ENCODE measurements at regions not wholly inside any gene's neighbourhood (a gene's known extent, or its start where the extent isn't known, plus 50 kb on each side); places are given as distances from the start of the nearest gene placed in this dataset.

- no peak overlapping the region for H3K4me3 ChIP-seq (ENCODE audit: insufficient read depth, low read depth, low read length)
- peaks cover 23% of the 10 kb centered on the region for H3K4me1 ChIP-seq (ENCODE audit: control insufficient read depth, insufficient read depth, low read length)
- no peaks in the 10 kb centered on the region for H3K36me3 ChIP-seq (ENCODE audit: control insufficient read depth, insufficient read depth, low read length)
- WGBS, 2 experiments = 90% methylated on average over 5 of the region's 5 CpGs
- H3K27me3 ChIP-seq (ENCODE audit: control insufficient read depth, insufficient read depth, low read length, poor library complexity, severe bottlenecking) = no peaks in the 10 kb centered on the region
- no peak overlapping the region for H3K27ac ChIP-seq (ENCODE audit: insufficient read depth, low read depth, low read length, poor library complexity, severe bottlenecking)
- no peaks in the 10 kb centered on the region for H3K9me3 ChIP-seq (ENCODE audit: control insufficient read depth, low read length)
Observed at GRCh38 chr19:29378543-29379080, 147.2 kb upstream of the VSTM2B start.

- Histone ChIP-seq H3K27ac (ENCODE audit: insufficient read depth, low read depth, low read length, poor library complexity, severe bottlenecking) (no peak overlapping the region), H3K36me3 (ENCODE audit: control insufficient read depth, insufficient read depth, low read length) (no peaks in the 10 kb centered on the region), H3K4me3 (ENCODE audit: insufficient read depth, low read depth, low read length) (no peak overlapping the region), H3K4me1 (ENCODE audit: control insufficient read depth, insufficient read depth, low read length) (peaks cover 31% of the 10 kb centered on the region), H3K27me3 (ENCODE audit: control insufficient read depth, insufficient read depth, low read length, poor library complexity, severe bottlenecking) (no peaks in the 10 kb centered on the region), H3K9me3 (ENCODE audit: control insufficient read depth, low read length) (no peaks in the 10 kb centered on the region)
- 86 to 87% methylated on average over 11 to 13 of the region's 13 CpGs for WGBS, 2 experiments
Observed at GRCh38 chr19:29379257-29380021, 146.4 kb upstream of the VSTM2B start.

GRCh38 chr19:29380581-29380980 lies 145.2 kb upstream of the VSTM2B start:
- Histone ChIP-seq H3K27ac (ENCODE audit: insufficient read depth, low read depth, low read length, poor library complexity, severe bottlenecking) (no peak overlapping the region), H3K4me1 (ENCODE audit: control insufficient read depth, insufficient read depth, low read length) (peaks cover 39% of the 10 kb centered on the region), H3K36me3 (ENCODE audit: control insufficient read depth, insufficient read depth, low read length) (no peaks in the 10 kb centered on the region), H3K9me3 (ENCODE audit: control insufficient read depth, low read length) (no peaks in the 10 kb centered on the region), H3K27me3 (ENCODE audit: control insufficient read depth, insufficient read depth, low read length, poor library complexity, severe bottlenecking) (no peaks in the 10 kb centered on the region), H3K4me3 (ENCODE audit: insufficient read depth, low read depth, low read length) (no peak overlapping the region)
- 92 to 96% methylated on average over 5 of the region's 5 CpGs for WGBS, 2 experiments

GRCh38 chr19:29381353-29382203 lies 144.2 kb upstream of the VSTM2B start:
- WGBS, 2 experiments = 87 to 91% methylated on average over 17 of the region's 17 CpGs

GRCh38 chr19:29383696-29384095 lies 142.1 kb upstream of the VSTM2B start:
- no peaks in the 10 kb centered on the region for H3K27me3 ChIP-seq (ENCODE audit: control insufficient read depth, insufficient read depth, low read length, poor library complexity, severe bottlenecking)
- H3K27ac ChIP-seq (ENCODE audit: insufficient read depth, low read depth, low read length, poor library complexity, severe bottlenecking) = no peak overlapping the region
- no peaks in the 10 kb centered on the region for H3K9me3 ChIP-seq (ENCODE audit: control insufficient read depth, low read length)
- no peaks in the 10 kb centered on the region for H3K36me3 ChIP-seq (ENCODE audit: control insufficient read depth, insufficient read depth, low read length)
- 84 to 92% methylated on average over 6 of the region's 6 CpGs for WGBS, 2 experiments
- peaks cover 39% of the 10 kb centered on the region for H3K4me1 ChIP-seq (ENCODE audit: control insufficient read depth, insufficient read depth, low read length)
- H3K4me3 ChIP-seq (ENCODE audit: insufficient read depth, low read depth, low read length) = no peak overlapping the region

More at GRCh38 chr19:29381353-29382203, 144.2 kb upstream of the VSTM2B start:
- Histone ChIP-seq H3K27me3 (ENCODE audit: control insufficient read depth, insufficient read depth, low read length, poor library complexity, severe bottlenecking) (no peaks in the 10 kb centered on the region), H3K27ac (ENCODE audit: insufficient read depth, low read depth, low read length, poor library complexity, severe bottlenecking) (no peak overlapping the region), H3K9me3 (ENCODE audit: control insufficient read depth, low read length) (no peaks in the 10 kb centered on the region), H3K36me3 (ENCODE audit: control insufficient read depth, insufficient read depth, low read length) (no peaks in the 10 kb centered on the region), H3K4me1 (ENCODE audit: control insufficient read depth, insufficient read depth, low read length) (peaks cover 39% of the 10 kb centered on the region), H3K4me3 (ENCODE audit: insufficient read depth, low read depth, low read length) (no peak overlapping the region)

GRCh38 chr19:29384656-29385055 lies 141.1 kb upstream of the VSTM2B start:
- WGBS, 2 experiments = 65 to 77% methylated on average over 7 to 8 of the region's 8 CpGs
- H3K4me3 ChIP-seq (ENCODE audit: insufficient read depth, low read depth, low read length) = no peak overlapping the region
- H3K9me3 ChIP-seq (ENCODE audit: control insufficient read depth, low read length) = no peaks in the 10 kb centered on the region

GRCh38 chr19:29385191-29385795 lies 140.5 kb upstream of the VSTM2B start:
- no peak overlapping the region for H3K27ac ChIP-seq (ENCODE audit: insufficient read depth, low read depth, low read length, poor library complexity, severe bottlenecking)
- no peaks in the 10 kb centered on the region for H3K36me3 ChIP-seq (ENCODE audit: control insufficient read depth, insufficient read depth, low read length)
- H3K4me3 ChIP-seq (ENCODE audit: insufficient read depth, low read depth, low read length) = no peak overlapping the region
- no peaks in the 10 kb centered on the region for H3K9me3 ChIP-seq (ENCODE audit: control insufficient read depth, low read length)
- no peaks in the 10 kb centered on the region for H3K27me3 ChIP-seq (ENCODE audit: control insufficient read depth, insufficient read depth, low read length, poor library complexity, severe bottlenecking)
- peaks cover 25% of the 10 kb centered on the region for H3K4me1 ChIP-seq (ENCODE audit: control insufficient read depth, insufficient read depth, low read length)
- 92 to 94% methylated on average over 13 of the region's 13 CpGs for WGBS, 2 experiments

More at GRCh38 chr19:29384656-29385055, 141.1 kb upstream of the VSTM2B start:
- H3K4me1 ChIP-seq (ENCODE audit: control insufficient read depth, insufficient read depth, low read length) = peaks cover 29% of the 10 kb centered on the region
- H3K27ac ChIP-seq (ENCODE audit: insufficient read depth, low read depth, low read length, poor library complexity, severe bottlenecking) = no peak overlapping the region
- no peaks in the 10 kb centered on the region for H3K27me3 ChIP-seq (ENCODE audit: control insufficient read depth, insufficient read depth, low read length, poor library complexity, severe bottlenecking)
- no peaks in the 10 kb centered on the region for H3K36me3 ChIP-seq (ENCODE audit: control insufficient read depth, insufficient read depth, low read length)

GRCh38 chr19:29386970-29387369 lies 138.8 kb upstream of the VSTM2B start:
- Histone ChIP-seq H3K27ac (ENCODE audit: insufficient read depth, low read depth, low read length, poor library complexity, severe bottlenecking) (no peak overlapping the region), H3K9me3 (ENCODE audit: control insufficient read depth, low read length) (no peaks in the 10 kb centered on the region), H3K4me3 (ENCODE audit: insufficient read depth, low read depth, low read length) (no peak overlapping the region), H3K36me3 (ENCODE audit: control insufficient read depth, insufficient read depth, low read length) (no peaks in the 10 kb centered on the region), H3K4me1 (ENCODE audit: control insufficient read depth, insufficient read depth, low read length) (peaks cover 23% of the 10 kb centered on the region), H3K27me3 (ENCODE audit: control insufficient read depth, insufficient read depth, low read length, poor library complexity, severe bottlenecking) (no peaks in the 10 kb centered on the region)
- WGBS, 2 experiments = 94 to 95% methylated on average over 5 of the region's 5 CpGs

GRCh38 chr19:29387586-29387985 lies 138.2 kb upstream of the VSTM2B start:
- no peaks in the 10 kb centered on the region for H3K27me3 ChIP-seq (ENCODE audit: control insufficient read depth, insufficient read depth, low read length, poor library complexity, severe bottlenecking)
- H3K27ac ChIP-seq (ENCODE audit: insufficient read depth, low read depth, low read length, poor library complexity, severe bottlenecking) = no peak overlapping the region
- 88 to 93% methylated on average over 13 of the region's 13 CpGs for WGBS, 2 experiments
- peaks cover 19% of the 10 kb centered on the region for H3K4me1 ChIP-seq (ENCODE audit: control insufficient read depth, insufficient read depth, low read length)
- H3K36me3 ChIP-seq (ENCODE audit: control insufficient read depth, insufficient read depth, low read length) = no peaks in the 10 kb centered on the region
- H3K4me3 ChIP-seq (ENCODE audit: insufficient read depth, low read depth, low read length) = no peak overlapping the region
- H3K9me3 ChIP-seq (ENCODE audit: control insufficient read depth, low read length) = no peaks in the 10 kb centered on the region

- WGBS, 2 experiments = 88 to 91% methylated on average over 3 of the region's 3 CpGs
Observed at GRCh38 chr19:29389495-29389894, 136.3 kb upstream of the VSTM2B start.

More at GRCh38 chr19:29389495-29389894, 136.3 kb upstream of the VSTM2B start:
- H3K9me3 ChIP-seq (ENCODE audit: control insufficient read depth, low read length) = no peaks in the 10 kb centered on the region
- no peaks in the 10 kb centered on the region for H3K36me3 ChIP-seq (ENCODE audit: control insufficient read depth, insufficient read depth, low read length)
- no peak overlapping the region for H3K27ac ChIP-seq (ENCODE audit: insufficient read depth, low read depth, low read length, poor library complexity, severe bottlenecking)
- peaks cover 14% of the 10 kb centered on the region for H3K4me1 ChIP-seq (ENCODE audit: control insufficient read depth, insufficient read depth, low read length)
- H3K27me3 ChIP-seq (ENCODE audit: control insufficient read depth, insufficient read depth, low read length, poor library complexity, severe bottlenecking) = no peaks in the 10 kb centered on the region
- H3K4me3 ChIP-seq (ENCODE audit: insufficient read depth, low read depth, low read length) = no peak overlapping the region

All from ectodermal cell (in vitro differentiated cells).